GM19463 (cell line): ENCODE measurements at regions not wholly inside any gene's neighbourhood (a gene's known extent, or its start where the extent isn't known, plus 50 kb on each side); places are given as distances from the start of the nearest gene placed in this dataset.

Experiments
- ATAC-seq: cut with Tn5 transposase; IDR thresholded peaks from one replicate; pipeline ENCODE4 v1.9.1; 2021; ENCODE audit warnings: mild to moderate bottlenecking, moderate library complexity; ENCODE audit not compliant: unreplicated experiment

DNA sequence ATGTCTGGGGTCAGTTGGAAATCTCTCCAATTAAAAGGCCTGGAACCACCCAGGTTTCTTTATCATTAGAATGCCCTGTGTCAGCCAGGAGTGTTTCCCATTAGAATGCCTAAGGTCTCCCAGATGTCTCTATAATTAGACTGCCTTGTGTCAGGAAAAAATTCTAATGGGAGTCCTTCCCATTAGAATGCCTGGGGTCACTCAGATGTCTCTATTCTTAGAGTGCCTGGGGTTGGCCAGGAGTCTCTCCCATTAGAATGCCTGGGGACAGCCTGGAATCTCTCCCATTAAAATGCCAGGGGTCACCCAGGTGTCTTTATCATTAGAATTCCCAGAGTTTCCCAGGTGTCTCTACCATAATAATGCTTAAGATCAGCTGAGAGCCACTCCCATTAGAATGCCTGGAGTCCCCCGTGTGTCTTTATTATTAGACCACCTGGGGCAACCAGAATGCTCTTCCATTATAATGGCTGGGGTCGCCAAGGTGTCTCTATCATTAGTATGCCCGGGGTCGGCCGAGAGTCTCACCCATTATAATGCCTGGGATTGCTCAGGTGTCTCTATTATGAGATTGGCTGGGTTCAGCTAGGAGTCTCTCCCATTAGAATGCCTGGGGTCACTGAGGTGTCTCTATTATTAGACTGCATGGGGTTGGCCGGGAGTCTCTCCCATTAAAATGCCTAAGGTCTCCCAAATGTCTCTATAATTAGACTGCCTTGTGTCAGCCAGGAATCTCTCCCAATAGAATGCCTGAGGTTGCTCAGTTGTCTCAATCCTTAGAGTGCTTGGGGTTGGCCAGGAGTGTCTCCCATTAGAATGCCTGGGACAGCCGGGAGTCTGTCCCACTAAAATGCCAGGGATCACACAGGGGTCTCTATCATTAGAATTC lies 2254.6 kb downstream of the TP53TG3F start:
- no peak for ATAC-seq

GRCh38 chr16:35714665-35715064 lies 2255.3 kb downstream of the TP53TG3F start:
- ATAC-seq = no peak

DNA sequence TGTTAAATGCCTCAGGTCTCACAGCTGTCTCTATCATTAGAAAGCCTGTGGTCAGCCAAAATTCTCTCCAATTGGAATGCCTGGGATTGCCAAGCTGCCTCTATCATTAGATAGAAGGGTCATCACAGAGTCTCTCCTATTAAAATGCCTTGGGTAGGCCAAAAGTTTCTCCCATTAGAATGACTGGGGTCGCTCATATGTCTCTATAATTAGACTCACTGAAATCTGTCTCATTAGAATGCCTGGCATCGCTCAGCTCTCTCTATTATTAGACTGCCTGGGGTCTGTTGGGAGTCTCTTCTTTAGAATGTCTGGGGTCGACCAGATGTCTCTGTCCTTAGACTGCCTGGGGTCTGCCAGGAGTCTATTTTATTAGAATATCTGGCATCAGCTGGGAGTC lies 2265.1 kb downstream of the TP53TG3F start:
- ATAC-seq = no peak

- no peak for ATAC-seq
Measured at GRCh38 chr16:35725949-35726348, 2266.5 kb downstream of the TP53TG3F start.

GRCh38 chr16:35730251-35730650 lies 2270.8 kb downstream of the TP53TG3F start:
- no peak for ATAC-seq

DNA sequence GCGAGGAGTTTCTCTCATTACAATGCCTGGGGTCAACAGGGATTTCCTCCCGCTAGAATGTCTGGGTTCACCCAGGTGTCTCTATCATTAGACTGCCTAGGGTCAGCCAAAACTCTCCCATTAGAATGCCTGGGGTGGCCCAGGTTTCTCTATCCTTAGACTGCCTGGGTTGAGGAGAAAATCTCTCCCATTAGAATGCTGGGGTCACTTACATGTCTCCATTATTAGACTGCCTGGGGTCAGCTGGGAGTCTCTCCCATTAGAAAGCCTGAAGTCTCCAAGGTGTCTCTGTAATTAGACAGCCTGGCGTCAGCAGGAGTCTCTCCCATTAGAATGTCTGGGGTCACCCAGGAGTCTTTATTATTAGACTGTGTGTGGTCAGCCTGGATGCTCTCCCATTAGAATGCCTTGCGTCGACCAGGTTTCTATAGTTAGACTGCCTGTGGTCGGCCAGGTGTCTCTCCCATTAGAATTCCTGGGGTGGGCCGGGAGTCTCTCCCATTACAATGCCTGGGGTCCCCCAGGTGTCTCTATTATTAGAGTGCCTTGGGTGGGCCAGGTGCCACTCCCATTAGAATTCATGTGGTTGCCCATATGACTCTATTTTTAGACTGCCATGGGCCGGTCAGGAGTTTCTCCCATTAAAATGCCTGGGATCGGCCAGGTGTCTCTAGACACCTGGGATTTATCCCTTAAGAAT lies 2272.1 kb downstream of the TP53TG3F start:
- ATAC-seq = no peak

DNA sequence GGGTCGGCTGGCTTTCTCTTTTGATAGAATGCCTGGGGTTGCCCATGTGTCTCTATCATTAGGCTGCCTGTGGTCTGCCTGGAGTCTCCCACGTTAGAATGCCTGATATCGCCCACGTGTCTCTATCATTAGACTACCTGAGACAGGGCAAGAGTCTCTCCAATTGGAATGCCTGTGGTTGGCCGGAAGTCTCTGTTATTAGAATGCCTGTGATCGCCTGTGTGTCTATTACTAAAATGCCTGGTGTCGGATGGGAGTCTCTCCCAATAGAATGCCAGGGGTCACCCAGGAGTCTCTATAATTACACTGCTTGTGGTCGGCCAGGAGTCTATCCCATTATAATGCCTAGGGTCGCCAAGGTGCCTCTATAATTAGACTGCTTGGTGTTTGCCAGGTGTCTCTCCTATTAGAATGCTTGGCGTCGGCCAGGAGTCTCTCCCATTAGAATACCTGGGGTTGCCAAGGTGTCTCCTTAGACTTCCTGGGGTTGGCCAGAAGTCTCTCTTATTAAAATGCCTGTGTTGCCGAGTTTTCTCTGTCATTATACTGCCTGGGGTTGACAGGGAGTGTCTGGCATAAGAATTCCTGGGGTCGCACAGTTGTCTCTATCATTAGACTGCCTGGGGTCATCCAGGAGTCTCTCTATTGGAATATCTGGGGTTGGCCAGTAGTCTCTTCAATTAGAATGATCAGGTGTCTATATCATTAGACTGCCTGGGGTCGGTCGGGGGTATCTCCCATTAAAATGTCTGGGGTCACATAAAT lies 2272.8 kb downstream of the TP53TG3F start:
- ATAC-seq = no peak

DNA sequence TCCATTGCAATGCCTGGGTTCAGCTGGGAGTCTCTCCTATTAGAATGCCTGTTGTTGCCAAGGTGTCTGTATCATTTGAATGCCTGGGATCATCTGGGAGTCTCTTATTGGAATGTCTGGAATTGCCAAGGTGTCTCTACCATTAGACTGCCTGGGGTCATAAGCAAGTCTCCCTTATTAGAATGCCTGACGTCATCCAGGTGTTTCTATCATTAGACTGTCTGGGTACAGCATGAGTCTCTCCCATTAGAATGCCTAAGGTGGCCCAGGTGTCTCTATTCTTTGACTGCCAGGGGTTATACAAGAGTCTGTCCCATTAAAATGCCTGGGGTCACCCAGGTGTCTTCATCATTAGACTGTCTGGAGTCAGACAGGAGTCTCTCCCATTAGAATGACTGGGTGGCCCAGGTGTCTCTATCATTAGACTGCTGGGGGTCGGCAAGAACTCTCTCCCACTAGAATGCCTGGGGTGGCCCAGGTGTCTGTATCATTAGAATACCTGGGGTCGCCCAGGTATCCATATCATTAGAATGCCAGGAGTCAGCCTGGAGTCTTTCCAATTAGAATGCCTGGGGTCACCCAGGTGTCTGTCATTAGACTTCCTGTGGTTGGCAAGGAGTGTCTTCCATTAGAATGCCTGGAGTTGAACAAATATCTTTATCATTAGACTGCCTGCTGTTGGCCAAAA lies 2274.0 kb downstream of the TP53TG3F start:
- ATAC-seq = no peak

GRCh38 chr16:35733971-35734702 lies 2274.7 kb downstream of the TP53TG3F start:
- ATAC-seq = no peak

DNA sequence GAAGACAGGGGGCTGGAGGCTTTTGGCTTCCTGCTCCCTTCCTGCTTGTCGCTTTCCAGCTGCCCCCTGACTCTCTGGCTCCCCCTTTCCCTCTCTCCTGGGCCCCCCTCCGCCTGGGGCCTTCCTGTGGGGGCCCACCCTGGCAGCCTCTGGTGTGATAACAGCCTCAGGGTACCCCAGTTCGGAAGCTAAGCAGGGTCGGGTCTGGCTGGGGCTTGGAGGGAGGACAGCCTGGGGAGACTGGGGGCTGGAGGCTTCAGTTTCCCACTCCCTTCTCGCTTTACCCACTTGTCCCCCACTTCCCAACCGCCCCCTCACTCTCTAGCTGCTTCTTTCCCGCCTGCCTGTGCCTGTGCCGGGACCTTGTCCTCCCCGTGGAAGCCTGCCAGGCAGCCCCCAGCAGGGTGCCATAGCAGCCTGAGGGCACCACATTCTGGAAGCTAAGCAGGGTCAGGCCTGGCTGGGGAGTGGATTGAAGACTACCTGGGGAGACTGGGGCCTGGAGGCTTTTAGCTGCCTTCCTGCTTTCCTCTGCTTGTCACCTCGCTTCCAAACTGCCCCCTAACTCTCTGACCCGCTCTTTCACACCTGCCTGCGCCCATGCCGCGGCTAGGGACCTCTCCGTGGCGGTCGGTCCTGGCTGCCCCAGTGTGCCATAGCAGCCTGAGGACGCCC lies 2275.5 kb downstream of the TP53TG3F start:
- no peak for ATAC-seq

DNA sequence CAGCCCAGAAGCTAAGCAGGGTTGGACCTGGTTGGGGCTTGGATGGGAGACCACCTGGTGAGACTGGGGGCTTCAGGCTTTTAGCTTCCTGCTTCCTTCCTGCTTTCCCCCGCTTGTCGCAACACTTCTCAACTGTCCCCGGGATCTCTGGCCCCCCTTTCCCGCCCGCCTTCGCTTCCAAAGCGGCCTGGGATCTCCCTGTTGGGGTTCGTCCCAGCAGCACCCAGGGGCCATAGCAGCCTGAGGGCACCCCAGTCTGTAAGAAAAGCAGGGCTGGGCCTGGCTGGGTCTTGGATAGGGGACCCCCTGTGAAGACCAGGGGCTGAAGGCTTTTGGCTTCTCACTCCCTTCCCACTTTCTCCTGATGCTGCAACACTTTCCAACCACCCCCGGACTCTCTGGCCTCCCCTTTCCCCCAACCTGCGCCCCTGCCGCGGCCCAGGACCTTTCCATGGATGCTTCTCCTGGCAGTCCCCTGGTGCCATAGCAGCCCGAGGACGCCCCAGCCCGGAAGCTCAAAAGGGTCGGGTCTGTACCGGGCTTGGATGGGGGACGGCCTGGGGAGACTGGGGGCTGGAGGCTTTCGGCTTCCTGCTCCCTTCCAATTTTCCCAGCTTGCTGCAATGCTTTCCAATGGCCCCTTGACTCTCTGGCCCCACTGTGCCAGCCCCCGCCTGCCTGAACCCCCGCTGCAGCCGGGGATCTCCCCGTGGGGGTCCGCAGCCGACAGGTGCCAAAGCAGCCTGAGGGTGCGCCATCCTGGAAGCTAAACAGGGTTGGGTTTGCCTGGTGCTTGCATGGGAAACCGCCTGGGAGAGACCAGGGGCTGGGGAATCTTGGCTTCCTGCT lies 2276.2 kb downstream of the TP53TG3F start:
- ATAC-seq = no peak

- no peak for ATAC-seq
Measured at GRCh38 chr16:35736546-35736945, 2277.1 kb downstream of the TP53TG3F start.

DNA sequence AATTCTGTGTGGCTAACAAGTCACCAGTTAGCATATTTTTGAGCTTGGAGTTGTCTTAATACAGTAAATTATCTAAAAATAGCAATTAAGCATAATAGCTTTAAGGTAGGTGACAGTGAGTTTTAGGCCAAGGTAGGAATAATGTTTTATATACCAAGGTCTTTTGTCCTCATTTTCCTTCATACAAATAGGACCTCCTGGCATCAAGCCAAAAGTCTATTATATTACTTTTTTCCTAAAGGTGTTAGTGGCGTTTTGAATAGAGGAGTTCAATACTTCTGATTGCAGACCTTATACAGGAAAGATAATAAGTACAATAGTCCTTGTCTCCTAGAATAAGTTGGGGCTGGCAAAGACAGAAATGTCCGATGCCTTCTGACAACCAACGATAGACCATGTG lies 2277.7 kb downstream of the TP53TG3F start:
- ATAC-seq = no peak

GRCh38 chr16:35741546-35741945 lies 2282.1 kb downstream of the TP53TG3F start:
- no peak for ATAC-seq

DNA sequence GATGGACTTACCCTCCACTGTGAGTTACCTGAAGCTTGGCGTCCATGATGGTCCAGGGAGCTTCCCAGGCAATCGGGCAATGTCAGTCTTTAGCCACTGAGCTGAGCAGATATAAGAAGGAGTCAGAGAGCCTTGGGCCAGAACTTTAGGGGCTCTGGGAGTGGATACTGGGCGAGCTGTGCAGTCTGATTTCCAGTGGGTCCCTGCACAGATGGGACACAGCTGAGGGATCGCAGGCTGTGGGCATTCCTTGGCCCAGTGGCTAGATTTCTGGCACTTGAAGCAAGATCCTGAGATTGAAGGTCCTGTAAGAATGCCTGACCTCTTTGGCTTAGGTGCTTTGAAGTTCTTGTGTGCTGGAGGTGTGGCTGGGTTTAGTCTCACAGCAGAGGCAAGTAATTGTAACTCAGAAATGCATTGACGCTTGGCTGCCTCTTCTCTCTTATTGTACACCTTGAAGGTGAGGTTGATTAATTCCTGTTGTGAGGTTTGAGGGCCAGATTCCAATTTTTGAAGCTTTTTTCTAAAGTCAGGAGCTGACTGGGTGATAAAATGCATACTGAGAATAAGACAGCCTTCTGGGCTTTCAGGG lies 2283.8 kb downstream of the TP53TG3F start:
- ATAC-seq = no peak

DNA sequence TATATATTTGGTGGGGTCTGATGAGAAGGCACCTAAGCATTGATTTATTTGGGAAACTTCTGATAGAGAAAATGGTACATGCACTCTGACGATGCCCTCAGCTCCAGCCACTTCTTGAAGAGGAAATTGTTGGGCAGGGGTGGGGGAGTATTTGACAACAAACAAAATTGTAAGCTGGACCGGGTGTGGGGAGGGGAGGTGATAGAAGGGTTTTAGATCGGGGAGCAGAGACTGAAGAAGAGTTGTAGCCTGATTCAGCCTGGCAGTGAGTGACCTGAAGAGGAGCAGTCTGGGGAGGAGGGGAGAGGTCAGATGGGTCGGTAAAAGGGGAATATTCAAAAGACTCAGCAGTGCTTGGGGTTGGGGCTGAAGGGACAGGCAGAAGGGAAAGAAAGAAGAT lies 2284.7 kb downstream of the TP53TG3F start:
- ATAC-seq = no peak

- ATAC-seq = no peak
Measured at GRCh38 chr16:35744726-35745125, 2285.3 kb downstream of the TP53TG3F start.

DNA sequence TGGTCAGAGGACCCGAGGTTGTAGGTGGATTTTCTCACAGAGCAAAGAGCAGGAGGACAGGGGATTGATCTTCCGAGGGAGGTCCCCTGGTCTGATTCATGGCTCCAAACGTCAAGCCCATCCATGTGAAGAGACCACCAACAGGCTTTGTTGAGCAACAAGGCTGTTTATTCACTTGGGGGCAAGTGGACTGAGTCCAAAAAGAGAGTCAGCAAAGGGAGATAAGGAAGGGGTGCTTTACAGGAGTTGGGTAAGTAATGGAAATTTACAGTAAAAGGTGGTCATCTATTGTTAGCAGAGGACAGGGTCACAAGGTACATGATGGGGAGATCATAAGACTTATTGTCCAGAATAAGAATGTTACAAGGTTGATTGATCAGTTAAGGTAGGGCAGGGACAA lies 2285.8 kb downstream of the TP53TG3F start:
- no peak for ATAC-seq
